GM12873 (cell line): ENCODE measurements at regions not wholly inside any gene's neighbourhood (a gene's known extent, or its start where the extent isn't known, plus 50 kb on each side); places are given as distances from the start of the nearest gene placed in this dataset.

Experiments
- TF ChIP-seq, protein P1 (sequence below): IDR thresholded peaks from 2 replicates; pipeline ENCODE4 v1.5.1; 2012; ENCODE audit warnings: low read depth, mild to moderate bottlenecking, moderate library complexity, low read length, control low read depth; ENCODE audit not compliant: insufficient read depth; ENCODE audit errors: missing control alignments

DNA sequence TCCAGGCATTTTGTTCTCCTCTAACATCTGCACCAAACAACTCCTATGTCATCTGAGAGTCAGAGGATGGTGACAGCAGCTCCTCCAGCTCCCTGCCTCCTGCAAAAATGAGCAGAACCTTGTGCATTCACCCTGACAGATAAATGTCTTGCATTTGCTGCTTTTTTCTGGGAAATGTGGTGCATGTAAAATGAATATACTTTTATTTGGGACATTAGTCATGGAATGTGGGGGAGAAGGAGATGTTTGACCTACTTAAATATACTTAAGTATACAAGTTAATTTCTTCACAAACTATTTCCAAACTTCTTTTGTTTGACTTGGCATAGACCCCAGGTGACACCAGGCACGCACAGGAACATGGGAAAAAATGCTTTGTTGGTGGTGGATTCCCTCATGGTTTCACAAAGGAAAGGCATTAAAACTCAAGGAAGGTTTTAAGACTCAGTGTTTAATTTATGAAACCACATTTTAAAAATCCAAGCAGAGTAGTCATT is 181.8 kb upstream of the MCHR2 start:
- TF ChIP-seq, protein P1, sequence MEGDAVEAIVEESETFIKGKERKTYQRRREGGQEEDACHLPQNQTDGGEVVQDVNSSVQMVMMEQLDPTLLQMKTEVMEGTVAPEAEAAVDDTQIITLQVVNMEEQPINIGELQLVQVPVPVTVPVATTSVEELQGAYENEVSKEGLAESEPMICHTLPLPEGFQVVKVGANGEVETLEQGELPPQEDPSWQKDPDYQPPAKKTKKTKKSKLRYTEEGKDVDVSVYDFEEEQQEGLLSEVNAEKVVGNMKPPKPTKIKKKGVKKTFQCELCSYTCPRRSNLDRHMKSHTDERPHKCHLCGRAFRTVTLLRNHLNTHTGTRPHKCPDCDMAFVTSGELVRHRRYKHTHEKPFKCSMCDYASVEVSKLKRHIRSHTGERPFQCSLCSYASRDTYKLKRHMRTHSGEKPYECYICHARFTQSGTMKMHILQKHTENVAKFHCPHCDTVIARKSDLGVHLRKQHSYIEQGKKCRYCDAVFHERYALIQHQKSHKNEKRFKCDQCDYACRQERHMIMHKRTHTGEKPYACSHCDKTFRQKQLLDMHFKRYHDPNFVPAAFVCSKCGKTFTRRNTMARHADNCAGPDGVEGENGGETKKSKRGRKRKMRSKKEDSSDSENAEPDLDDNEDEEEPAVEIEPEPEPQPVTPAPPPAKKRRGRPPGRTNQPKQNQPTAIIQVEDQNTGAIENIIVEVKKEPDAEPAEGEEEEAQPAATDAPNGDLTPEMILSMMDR: no peak

DNA sequence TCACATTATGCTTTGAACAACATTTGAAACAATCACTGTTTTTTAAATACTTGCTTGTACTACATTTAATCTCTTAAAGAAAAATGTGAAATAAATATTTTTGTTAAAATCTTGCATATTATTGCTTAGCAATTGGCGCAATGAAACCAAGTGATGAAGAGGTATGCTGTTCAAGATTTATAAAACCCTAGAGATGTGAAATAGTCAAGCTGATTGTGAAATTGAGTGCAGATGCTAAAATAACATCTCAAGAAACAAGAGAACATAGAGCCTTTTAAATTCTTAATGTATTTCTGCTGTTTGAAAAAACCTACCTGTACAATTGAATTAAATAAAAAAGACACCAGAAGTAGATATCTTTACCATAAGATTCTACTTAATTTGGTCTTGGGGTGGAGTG is 179.2 kb upstream of the MCHR2 start:
- TF ChIP-seq, protein P1: no peak

DNA sequence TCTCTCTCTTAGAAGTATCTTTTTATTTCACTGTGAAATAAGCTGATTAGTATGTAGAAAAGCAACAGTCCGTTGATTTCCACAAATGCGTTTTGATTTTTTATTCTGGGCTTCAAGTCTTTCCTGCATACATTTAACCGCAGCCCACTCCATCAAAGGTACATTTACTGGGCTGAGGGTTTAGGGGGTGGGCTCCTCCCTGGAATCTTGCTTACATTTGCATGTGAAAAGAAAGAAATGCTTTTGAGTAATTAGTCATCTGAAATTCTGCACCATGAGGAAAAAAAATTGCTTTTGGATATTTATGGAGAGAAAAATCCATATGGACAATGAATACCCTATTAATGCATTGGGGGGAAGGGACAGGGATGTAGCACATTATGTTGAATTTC is 178.3 kb upstream of the MCHR2 start:
- TF ChIP-seq, protein P1: no peak

DNA sequence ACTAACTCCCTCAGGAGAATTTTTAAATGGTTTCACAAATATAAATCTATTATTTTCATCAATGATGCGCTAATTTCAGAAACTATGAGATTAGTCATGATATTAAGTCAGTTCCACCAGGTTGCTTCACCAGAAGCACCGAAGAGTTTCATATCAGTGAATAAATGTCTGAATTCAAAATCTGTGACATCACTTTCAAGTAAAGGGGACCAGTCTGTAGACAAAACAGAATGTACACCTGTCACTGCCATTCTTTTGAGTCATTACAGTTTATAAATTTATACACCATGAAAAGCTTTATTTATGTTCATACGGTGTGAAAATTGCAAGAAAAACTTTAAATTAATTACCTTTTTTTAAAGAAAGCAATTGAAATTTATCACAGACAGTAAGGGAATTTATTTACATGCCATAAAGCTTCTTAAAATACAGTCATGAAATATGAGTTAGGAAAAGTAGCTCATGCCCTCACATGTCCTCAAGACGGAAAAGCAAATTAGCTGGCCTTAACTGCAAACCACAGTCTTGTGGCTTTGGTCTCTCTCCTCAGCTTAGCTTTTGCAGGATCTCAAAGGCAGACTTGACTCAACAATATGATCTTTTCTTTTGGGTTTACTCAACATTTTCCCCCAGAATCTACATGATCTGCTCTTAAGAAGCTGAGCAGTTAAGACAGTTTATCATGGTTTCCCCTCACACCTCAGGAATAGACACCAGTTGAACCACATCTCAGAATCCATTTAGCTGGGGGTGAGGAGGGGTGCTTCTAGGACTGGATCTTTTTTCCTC is 177.7 kb upstream of the MCHR2 start:
- TF ChIP-seq, protein P1: no peak

DNA sequence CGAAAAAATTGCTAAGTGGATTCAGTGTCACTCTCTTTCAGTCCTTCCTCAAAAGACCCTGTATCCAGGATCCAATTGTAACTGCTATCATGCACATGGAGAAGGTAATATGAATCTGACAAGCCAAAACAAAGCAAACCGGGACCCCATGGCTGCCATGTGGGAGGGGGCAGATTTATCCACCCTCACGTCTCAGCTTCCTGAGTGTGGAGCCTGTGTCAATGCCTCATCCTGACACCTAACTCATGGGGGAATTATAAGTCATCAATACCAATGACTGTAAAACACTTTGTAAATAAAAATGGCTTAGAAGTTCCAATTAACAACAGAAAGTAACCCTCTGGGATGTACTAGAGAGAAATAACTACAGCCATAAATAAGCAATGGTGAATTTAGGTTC is 174.1 kb upstream of the MCHR2 start:
- TF ChIP-seq, protein P1: no peak

DNA sequence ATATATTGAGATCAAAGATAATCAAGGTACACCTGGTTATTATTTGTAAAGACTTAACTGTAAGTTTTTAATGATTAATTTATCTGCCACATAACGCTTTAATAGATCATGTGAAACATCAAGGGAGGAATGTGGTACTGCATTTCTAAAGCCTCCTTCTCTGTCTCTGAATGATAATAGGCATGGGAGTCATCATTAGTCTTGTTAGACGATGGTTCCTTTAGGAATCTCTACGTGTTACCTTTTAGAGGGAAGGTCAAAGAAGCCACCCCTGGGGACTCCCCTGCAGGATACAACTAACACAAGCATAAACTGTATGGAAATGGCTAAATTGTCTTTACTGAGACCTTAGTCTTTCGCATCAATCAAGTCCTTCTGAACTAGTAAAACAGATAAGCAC is 173.6 kb upstream of the MCHR2 start:
- TF ChIP-seq, protein P1: no peak

DNA sequence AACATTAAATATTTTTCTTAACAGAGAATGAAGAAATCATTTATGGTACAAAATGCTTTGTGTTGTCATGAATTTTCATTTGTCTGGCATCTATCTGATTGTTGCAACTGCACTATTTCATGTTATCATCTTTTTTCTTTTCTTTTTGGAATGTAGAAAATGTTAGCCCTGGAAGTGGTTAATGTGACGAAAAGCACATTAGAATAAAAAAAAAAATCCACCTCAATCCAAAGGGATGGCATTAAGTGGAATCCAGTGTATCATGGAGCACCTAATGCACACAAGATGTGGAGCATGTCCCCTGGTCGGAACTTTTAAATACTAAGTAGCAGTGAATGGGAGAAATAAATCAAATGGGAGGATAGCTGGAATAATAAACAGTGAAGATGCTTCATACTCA is 172.9 kb upstream of the MCHR2 start:
- TF ChIP-seq, protein P1: no peak
